HFFc6 (cell line): ENCODE measurements at regions not wholly inside any gene's neighbourhood (a gene's known extent, or its start where the extent isn't known, plus 50 kb on each side); places are given as distances from the start of the nearest gene placed in this dataset.
"Not testable (repeated sequence)": the region's sequence is repeated elsewhere in the genome, so short reads cannot be mapped to it uniquely, and the experiment has no call there.

Source experiments
- DNase-seq: peaks from one replicate; pipeline ENCODE4 v3.0.0-alpha.2; 2018
- H3K27ac Mint-ChIP-seq: 2 replicates; pipeline ENCODE4 v1.8.0; 2020; ENCODE audit warnings: mild to moderate bottlenecking, mixed read lengths
- H3K27me3 Mint-ChIP-seq: 2 replicates; pipeline ENCODE4 v1.8.0; 2021; ENCODE audit warnings: mild to moderate bottlenecking, moderate library complexity, mixed read lengths; ENCODE audit not compliant: insufficient read depth
- H3K36me3 Mint-ChIP-seq: 2 replicates; pipeline ENCODE4 v1.8.0; 2021; ENCODE audit warnings: low read depth, mixed read lengths
- H3K4me1 Mint-ChIP-seq: 2 replicates; pipeline ENCODE4 v1.8.0; 2020; ENCODE audit warnings: low read depth, mixed read lengths
- H3K4me3 Mint-ChIP-seq: 2 replicates; pipeline ENCODE4 v1.8.0; 2020; ENCODE audit warnings: mild to moderate bottlenecking, moderate library complexity, mixed read lengths
- H3K9me3 Mint-ChIP-seq: 2 replicates; pipeline ENCODE4 v1.8.0; 2020; ENCODE audit warnings: mild to moderate bottlenecking, mixed read lengths
- CTCF ChIP-seq: fragments of 200-600 bp; sonication (generic); IDR thresholded peaks from 2 replicates; pipeline ENCODE4 v1.5.0; 2021; ENCODE audit warnings: antibody characterized with exemption, mild to moderate bottlenecking

GRCh38 chr10:57664815-57665214 is 602.9 kb downstream of the IPMK start:
- Mint-ChIP-seq H3K4me3 (no peak overlapping the region), H3K9me3 (no peaks in the 10 kb centered on the region), H3K4me1 (no peaks in the 10 kb centered on the region), H3K36me3 (no peaks in the 10 kb centered on the region), H3K27me3 (peaks cover under 1% of the 10 kb centered on the region; the same call in 1 of the 2 replicates), H3K27ac (no peak overlapping the region)
- no peak for DNase-seq
- TF ChIP-seq CTCF, result no peak

GRCh38 chr10:57663401-57663800 is 604.3 kb downstream of the IPMK start:
- Mint-ChIP-seq H3K9me3 (no peaks in the 10 kb centered on the region), H3K4me3 (no peak overlapping the region), H3K36me3 (no peaks in the 10 kb centered on the region), H3K27ac (no peak overlapping the region), H3K27me3 (no peaks in the 10 kb centered on the region; the same call in 1 of the 2 replicates), H3K4me1 (no peaks in the 10 kb centered on the region)
- TF ChIP-seq CTCF, result no peak
- no peak for DNase-seq

GRCh38 chr10:57661206-57661605 is 606.5 kb downstream of the IPMK start:
- Mint-ChIP-seq H3K36me3 (no peaks in the 10 kb centered on the region), H3K4me1 (no peaks in the 10 kb centered on the region), H3K9me3 (no peaks in the 10 kb centered on the region), H3K27me3 (no peaks in the 10 kb centered on the region; the same call in none of the 2 replicates), H3K27ac (no peak overlapping the region), H3K4me3 (no peak overlapping the region)
- no peak for TF ChIP-seq CTCF
- DNase-seq, result no peak

DNA sequence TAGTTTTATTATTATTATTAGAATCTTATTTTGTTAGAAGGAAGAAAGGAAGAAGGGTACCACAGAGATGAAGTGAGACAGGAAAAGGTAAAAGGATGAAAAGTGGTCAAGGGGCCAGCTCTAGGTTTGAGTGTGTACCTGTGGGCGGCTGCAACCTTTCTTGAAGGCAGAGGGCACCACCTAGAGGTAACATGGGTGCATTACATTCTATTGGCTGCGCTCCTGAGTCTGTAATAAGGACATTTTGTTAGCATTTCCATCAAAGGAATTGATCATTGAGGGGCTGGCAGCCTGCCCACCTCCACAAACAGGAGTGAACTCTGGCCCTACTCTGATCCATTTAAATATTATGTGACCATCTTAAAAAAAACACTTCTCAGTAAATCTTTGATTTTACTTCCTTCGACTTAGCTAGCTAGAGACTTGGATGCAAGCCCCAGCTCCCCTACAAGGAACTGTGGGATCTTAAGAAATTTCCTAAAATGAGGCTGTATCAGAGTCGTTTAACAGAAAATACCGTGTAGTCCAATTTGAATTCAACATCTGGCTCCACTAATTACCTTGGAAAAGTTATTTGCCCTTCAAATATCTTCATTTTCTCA is 610.4 kb downstream of the IPMK start:
- Mint-ChIP-seq H3K4me1 (no peaks in the 10 kb centered on the region), H3K9me3 (no peaks in the 10 kb centered on the region), H3K27ac (no peak overlapping the region), H3K36me3 (no peaks in the 10 kb centered on the region), H3K4me3 (no peak overlapping the region), H3K27me3 (peaks cover 3% of the 10 kb centered on the region)
- DNase-seq, result peak; percentile 24
- TF ChIP-seq CTCF, result peak; percentile 90

- Mint-ChIP-seq H3K9me3 (no peaks in the 10 kb centered on the region), H3K27me3 (peaks cover 7% of the 10 kb centered on the region), H3K27ac (no peak overlapping the region), H3K36me3 (no peaks in the 10 kb centered on the region), H3K4me3 (no peak overlapping the region), H3K4me1 (no peaks in the 10 kb centered on the region)
- TF ChIP-seq CTCF, result no peak
- DNase-seq, result no peak
Observed at GRCh38 chr10:57654856-57655255, 612.8 kb downstream of the IPMK start.

GRCh38 chr10:57645108-57645507 is 622.6 kb downstream of the IPMK start:
- H3K9me3 Mint-ChIP-seq, H3K36me3 Mint-ChIP-seq, H3K27ac Mint-ChIP-seq, H3K4me3 Mint-ChIP-seq, H3K4me1 Mint-ChIP-seq, H3K27me3 Mint-ChIP-seq, DNase-seq: not testable (repeated sequence)
